ENCODE measurements at regions not wholly inside any gene's neighbourhood (a gene's known extent, or its start where the extent isn't known, plus 50 kb on each side); places are given as distances from the start of the nearest gene placed in this dataset.

DNA sequence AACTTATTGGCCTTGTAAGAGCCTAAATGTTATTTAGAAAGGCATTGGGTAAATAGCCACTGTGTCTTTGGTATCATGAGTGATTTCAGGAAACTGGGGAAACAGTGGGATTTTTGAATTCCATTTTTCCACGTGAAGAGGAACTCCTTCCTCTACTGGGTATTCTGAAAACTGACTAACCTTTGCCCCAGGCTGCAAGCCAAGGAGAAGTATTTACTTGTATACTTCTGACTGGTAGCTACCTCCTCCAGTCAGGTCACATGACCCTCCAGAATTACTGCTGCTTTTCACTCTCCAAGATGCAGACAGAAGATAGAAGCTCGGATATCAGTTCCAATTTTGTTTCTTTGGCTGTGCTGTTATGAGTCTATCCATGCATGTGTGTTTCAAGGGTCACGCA, 50.9 kb upstream of the MAP3K13 start:
- no peaks in the 10 kb centered on the region for H3K9me3 ChIP-seq (ENCODE audit: control insufficient read depth, low read depth, low read length)
- no peaks in the 10 kb centered on the region for H3K36me3 ChIP-seq (ENCODE audit: control insufficient read depth in 2 of 2, extremely low read depth in 1 of 2, insufficient read depth in 2 of 2, low read length in 2 of 2)
- H3K27ac ChIP-seq (ENCODE audit: control insufficient read depth, insufficient read depth, low read length) = no peak overlapping the region
- H2AFZ ChIP-seq (ENCODE audit: control insufficient read depth, low read length) = no peak overlapping the region
- peaks cover 7% of the 10 kb centered on the region for H3K4me1 ChIP-seq (ENCODE audit: control insufficient read depth, extremely low read depth, insufficient read depth, low read length)
- no peaks in the 10 kb centered on the region for H3K9me1 ChIP-seq (ENCODE audit: control insufficient read depth, extremely low read depth, insufficient read depth, low read length)
- no peaks in the 10 kb centered on the region for H3K79me2 ChIP-seq (ENCODE audit: control insufficient read depth, insufficient read depth, low read length)
- dilution Hi-C loops (cut with MboI; ENCODE audit: extremely low pct_ligation_motif_present, low sequenced_read_pairs) = no loop called here
- no peak for TF ChIP-seq CTCF (optimal IDR thresholded peaks at IDR 0.05 in 1 of 3, IDR thresholded peaks at IDR 0.05 in 1 of 3, conservative IDR thresholded peaks at IDR 0.05 in 1 of 3; ENCODE audit: extremely low read depth in 1 of 3, insufficient read depth in 2 of 3, low read length in 3 of 3)
- DNase-seq (ENCODE audit: low read depth, low spot score) (no peak), FAIRE-seq (no peak)
- H3K9ac ChIP-seq (ENCODE audit: control insufficient read depth, extremely low read depth, insufficient read depth, low read length) = no peak overlapping the region
- H3K27me3 ChIP-seq (ENCODE audit: control insufficient read depth, extremely low read depth, insufficient read depth, low read length) = no peaks in the 10 kb centered on the region
- H3K4me2 ChIP-seq (ENCODE audit: control insufficient read depth, extremely low read depth, insufficient read depth, low read depth, low read length) = no peak overlapping the region
- no peaks in the 10 kb centered on the region for H4K20me1 ChIP-seq (ENCODE audit: control insufficient read depth, extremely low read depth, insufficient read depth, low read length)
- H3K4me3 ChIP-seq (ENCODE audit: control insufficient read depth in 2 of 3, extremely low read depth in 1 of 3, insufficient read depth in 2 of 3, low read depth in 1 of 3, low read length in 3 of 3) = no peak overlapping the region
